Neural progenitor cell (in vitro differentiated cells): ENCODE measurements at regions not wholly inside any gene's neighbourhood (a gene's known extent, or its start where the extent isn't known, plus 50 kb on each side); places are given as distances from the start of the nearest gene placed in this dataset. TPM values are rescaled to one million over a fixed set of nuclear protein-coding genes. Genes with fewer than 3 reads are reported as not detected.
"Not testable (repeated sequence)": the region's sequence is repeated elsewhere in the genome, so short reads cannot be mapped to it uniquely, and the experiment has no call there.

ENCODE experiments used
- DNase-seq: peaks from one replicate; pipeline ENCODE4 v3.0.0-alpha.2; 2016; ENCODE audit warnings: low spot score
- H2AFZ ChIP-seq: fragments of 200-600 bp; sonication (generic); replicated peaks from 2 replicates; pipeline ENCODE4 v1.6.1; 2016; ENCODE audit warnings: antibody characterized with exemption
- H3F3A ChIP-seq: fragments of 200-600 bp; sonication (generic); 2 replicates; pipeline ENCODE4 v1.6.1; 2016; ENCODE audit warnings: antibody characterized with exemption, low read depth
- H3K27ac ChIP-seq: fragments of 200-600 bp; sonication (generic); 2 replicates; pipeline ENCODE4 v1.5.1; 2016; ENCODE audit warnings: mild to moderate bottlenecking
- H3K27me3 ChIP-seq: fragments of 200-600 bp; sonication (generic); 2 replicates; pipeline ENCODE4 v1.6.1; 2016; ENCODE audit warnings: mild to moderate bottlenecking, moderate library complexity
- H3K36me3 ChIP-seq: fragments of 200-600 bp; sonication (generic); 2 replicates; pipeline ENCODE4 v1.5.1; 2016
- H3K4me1 ChIP-seq: fragments of 200-600 bp; sonication (generic); 2 replicates; pipeline ENCODE4 v1.6.1; 2016; ENCODE audit warnings: mixed run types
- H3K4me2 ChIP-seq: fragments of 200-600 bp; sonication (generic); 2 replicates; pipeline ENCODE4 v1.6.1; 2016
- H3K4me3 ChIP-seq: fragments of 200-600 bp; sonication (generic); 2 replicates; pipeline ENCODE4 v1.5.1; 2016
- H3K79me2 ChIP-seq: fragments of 200-600 bp; sonication (generic); 2 replicates; pipeline ENCODE4 v1.6.1; 2016; ENCODE audit warnings: low read depth
- H3K9ac ChIP-seq: fragments of 200-600 bp; sonication (generic); 2 replicates; pipeline ENCODE4 v1.6.1; 2016
- H3K9me3 ChIP-seq: fragments of 200-600 bp; sonication (generic); 2 replicates; pipeline ENCODE4 v1.5.1; 2016; ENCODE audit warnings: low read depth
- H4K20me1 ChIP-seq: fragments of 200-600 bp; sonication (generic); 2 replicates; pipeline ENCODE4 v1.6.1; 2016; ENCODE audit warnings: low read depth
- H3K27ac Mint-ChIP-seq: 3 replicates; pipeline ENCODE4 v1.8.0; 2021; ENCODE audit warnings: mixed read lengths
- H3K27me3 Mint-ChIP-seq: 2 replicates; pipeline ENCODE4 v1.8.0; 2022; ENCODE audit warnings: low read depth, mild to moderate bottlenecking, inconsistent platforms, moderate library complexity, mixed read lengths; ENCODE audit not compliant: insufficient read depth
- H3K36me3 Mint-ChIP-seq: 3 replicates; pipeline ENCODE4 v1.8.0; 2021; ENCODE audit warnings: mixed read lengths
- H3K4me1 Mint-ChIP-seq: 3 replicates; pipeline ENCODE4 v1.8.0; 2021; ENCODE audit warnings: mixed read lengths
- H3K4me3 Mint-ChIP-seq: 3 replicates; pipeline ENCODE4 v1.8.0; 2021; ENCODE audit warnings: mild to moderate bottlenecking, moderate library complexity, mixed read lengths
- H3K9me3 Mint-ChIP-seq: 3 replicates; pipeline ENCODE4 v1.8.0; 2020; ENCODE audit warnings: mixed read lengths
- EZH2 ChIP-seq: fragments of 200-600 bp; sonication (generic); IDR thresholded peaks from 2 replicates; pipeline ENCODE4 v1.6.1; 2017; ENCODE audit warnings: antibody characterized with exemption, mild to moderate bottlenecking, moderate library complexity
- EZH2phosphoT487 ChIP-seq: fragments of 200-600 bp; sonication (generic); IDR thresholded peaks from 2 replicates; pipeline ENCODE4 v1.6.1; 2017; ENCODE audit warnings: antibody characterized with exemption
- small RNA-seq: library from RNA; depleted of rRNA; stranded (forward); fragments of <200 nt; gene quantifications from one replicate; pipeline ENCODE3, GENCODE V24; 2015
- TF ChIP-seq, protein P1 (sequence below): fragments of 200-600 bp; sonication (generic); IDR thresholded peaks from 2 replicates; pipeline ENCODE4 v1.5.1; 2017; ENCODE audit warnings: antibody characterized with exemption, mild to moderate bottlenecking

GRCh38 chr5:14928661-14929060 lies 57.1 kb upstream of the ANKH start:
- H3K9ac ChIP-seq, result no peak overlapping the region
- no peak overlapping the region for H3K4me3 Mint-ChIP-seq
- H4K20me1 ChIP-seq, result no peaks in the 10 kb centered on the region
- no peak for TF ChIP-seq EZH2phosphoT487
- TF ChIP-seq EZH2, result no peak
- TF ChIP-seq, protein P1, sequence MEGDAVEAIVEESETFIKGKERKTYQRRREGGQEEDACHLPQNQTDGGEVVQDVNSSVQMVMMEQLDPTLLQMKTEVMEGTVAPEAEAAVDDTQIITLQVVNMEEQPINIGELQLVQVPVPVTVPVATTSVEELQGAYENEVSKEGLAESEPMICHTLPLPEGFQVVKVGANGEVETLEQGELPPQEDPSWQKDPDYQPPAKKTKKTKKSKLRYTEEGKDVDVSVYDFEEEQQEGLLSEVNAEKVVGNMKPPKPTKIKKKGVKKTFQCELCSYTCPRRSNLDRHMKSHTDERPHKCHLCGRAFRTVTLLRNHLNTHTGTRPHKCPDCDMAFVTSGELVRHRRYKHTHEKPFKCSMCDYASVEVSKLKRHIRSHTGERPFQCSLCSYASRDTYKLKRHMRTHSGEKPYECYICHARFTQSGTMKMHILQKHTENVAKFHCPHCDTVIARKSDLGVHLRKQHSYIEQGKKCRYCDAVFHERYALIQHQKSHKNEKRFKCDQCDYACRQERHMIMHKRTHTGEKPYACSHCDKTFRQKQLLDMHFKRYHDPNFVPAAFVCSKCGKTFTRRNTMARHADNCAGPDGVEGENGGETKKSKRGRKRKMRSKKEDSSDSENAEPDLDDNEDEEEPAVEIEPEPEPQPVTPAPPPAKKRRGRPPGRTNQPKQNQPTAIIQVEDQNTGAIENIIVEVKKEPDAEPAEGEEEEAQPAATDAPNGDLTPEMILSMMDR, result no peak
- DNase-seq, result no peak
- H2AFZ ChIP-seq, result no peak overlapping the region
- no peaks in the 10 kb centered on the region for H3K4me1 Mint-ChIP-seq
- no peaks in the 10 kb centered on the region for H3F3A ChIP-seq
- no peaks in the 10 kb centered on the region for H3K9me3 ChIP-seq
- H3K79me2 ChIP-seq, result no peaks in the 10 kb centered on the region
- peaks cover 4% of the 10 kb centered on the region for H3K27me3 Mint-ChIP-seq
- no peaks in the 10 kb centered on the region for H3K4me1 ChIP-seq
- no peaks in the 10 kb centered on the region for H3K36me3 Mint-ChIP-seq
- H3K9me3 Mint-ChIP-seq, result no peaks in the 10 kb centered on the region
- H3K4me2 ChIP-seq, result no peak overlapping the region
- no peak overlapping the region for H3K27ac ChIP-seq
- no peak overlapping the region for H3K27ac Mint-ChIP-seq
- no peaks in the 10 kb centered on the region for H3K27me3 ChIP-seq
- no peak overlapping the region for H3K4me3 ChIP-seq
- no peaks in the 10 kb centered on the region for H3K36me3 ChIP-seq

- Histone ChIP-seq H4K20me1 (no peaks in the 10 kb centered on the region), H3K9ac (no peak overlapping the region), H3K9me3 (no peaks in the 10 kb centered on the region), H3K36me3 (no peaks in the 10 kb centered on the region), H3F3A (no peaks in the 10 kb centered on the region), H3K79me2 (no peaks in the 10 kb centered on the region), H2AFZ (no peak overlapping the region), H3K4me3 (no peak overlapping the region), H3K27ac (no peak overlapping the region), H3K4me1 (no peaks in the 10 kb centered on the region), H3K4me2 (no peak overlapping the region), H3K27me3 (no peaks in the 10 kb centered on the region)
- no peak overlapping the region for H3K27ac Mint-ChIP-seq
- no peak for DNase-seq
- H3K27me3 Mint-ChIP-seq, result peaks cover 4% of the 10 kb centered on the region
- H3K4me1 Mint-ChIP-seq, result no peaks in the 10 kb centered on the region
- no peak overlapping the region for H3K4me3 Mint-ChIP-seq
- H3K9me3 Mint-ChIP-seq, result no peaks in the 10 kb centered on the region
- no peaks in the 10 kb centered on the region for H3K36me3 Mint-ChIP-seq
- no peak for TF ChIP-seq EZH2
- TF ChIP-seq, protein P1, result no peak
These were observed 53.7 kb upstream of the ANKH start for GRCh38 chr5:14925326-14925725.

GRCh38 chr5:14922952-14923351 lies 51.4 kb upstream of the ANKH start:
- not testable (repeated sequence) for H3F3A ChIP-seq, H2AFZ ChIP-seq, H3K4me2 ChIP-seq, H3K79me2 ChIP-seq, H3K9me3 ChIP-seq, H3K4me1 ChIP-seq, H3K27ac ChIP-seq, H3K27ac Mint-ChIP-seq, H3K4me3 Mint-ChIP-seq, H3K27me3 Mint-ChIP-seq, H3K9me3 Mint-ChIP-seq, H3K4me1 Mint-ChIP-seq, H3K27me3 ChIP-seq, H3K9ac ChIP-seq, H4K20me1 ChIP-seq, DNase-seq, H3K36me3 ChIP-seq, H3K4me3 ChIP-seq, H3K36me3 Mint-ChIP-seq

GRCh38 chr5:14922456-14922855 lies 50.9 kb upstream of the ANKH start:
- no peak overlapping the region for H3K27ac Mint-ChIP-seq
- H3K36me3 Mint-ChIP-seq, result no peaks in the 10 kb centered on the region

More at GRCh38 chr5:14922456-14922855, 50.9 kb upstream of the ANKH start:
- H3F3A ChIP-seq, result no peaks in the 10 kb centered on the region
- no peak overlapping the region for H3K4me3 ChIP-seq
- no peaks in the 10 kb centered on the region for H3K4me1 Mint-ChIP-seq
- no peak overlapping the region for H3K4me3 Mint-ChIP-seq
- no peaks in the 10 kb centered on the region for H3K9me3 Mint-ChIP-seq
- no peaks in the 10 kb centered on the region for H3K27me3 ChIP-seq
- peaks cover 5% of the 10 kb centered on the region for H3K4me1 ChIP-seq
- H3K36me3 ChIP-seq, result no peaks in the 10 kb centered on the region
- H2AFZ ChIP-seq, result no peak overlapping the region
- no peak for DNase-seq
- no peak overlapping the region for H3K4me2 ChIP-seq
- H3K9ac ChIP-seq, result no peak overlapping the region
- H3K27ac ChIP-seq, result no peak overlapping the region
- no peaks in the 10 kb centered on the region for H3K27me3 Mint-ChIP-seq
- TF ChIP-seq, protein P1, result no peak
- H3K9me3 ChIP-seq, result no peaks in the 10 kb centered on the region
- H3K79me2 ChIP-seq, result no peaks in the 10 kb centered on the region
- no peaks in the 10 kb centered on the region for H4K20me1 ChIP-seq

Small RNAs in the stretch of these regions (small RNA-seq; reads per million reads assigned to genes)
- gene RF00096, result not detected
